ENCODE measurements at regions not wholly inside any gene's neighbourhood (a gene's known extent, or its start where the extent isn't known, plus 50 kb on each side); places are given as distances from the start of the nearest gene placed in this dataset.
A peak's percentile ranks its signal among the peaks of the same experiment; 100 is the strongest.

DNA sequence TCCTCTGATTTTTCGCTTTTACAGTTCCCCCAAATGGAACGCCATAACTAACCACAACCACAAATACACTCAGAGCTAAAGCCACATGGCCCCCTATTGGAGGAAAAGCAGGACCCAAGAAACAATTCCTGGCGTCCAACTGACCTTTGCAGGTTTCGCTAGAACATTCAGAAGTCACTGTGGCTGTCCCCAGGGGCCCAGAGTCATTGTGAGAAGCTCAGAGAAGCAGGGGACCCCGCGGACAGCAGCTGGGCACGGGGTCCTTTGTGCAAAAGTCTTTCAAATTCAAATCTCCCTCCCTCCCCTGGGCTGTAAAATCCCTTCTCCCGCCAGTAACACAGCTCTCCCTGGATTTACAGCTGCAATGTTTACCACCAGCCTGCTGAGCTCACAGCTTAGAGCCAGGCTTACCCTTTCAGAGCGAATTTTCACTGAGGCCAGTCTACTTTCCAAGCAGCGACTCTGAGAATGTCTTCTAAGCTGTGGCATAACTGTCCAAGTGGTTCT is 214.8 kb downstream of the CRLF2 start (continued):
- TF ChIP-seq NFYA (IDR thresholded peaks at IDR 0.05; ENCODE audit: borderline replicate concordance, low read depth, low read length): no peak
- TF ChIP-seq FOXM1 (IDR thresholded peaks at IDR 0.05; ENCODE audit: low read depth, low read length): no peak; the same call in 1 of the 2 replicates
- TF ChIP-seq CHD1 (IDR thresholded peaks at IDR 0.05; ENCODE audit: low read depth, low read length): no peak
- no peak for TF ChIP-seq SRF (IDR thresholded peaks at IDR 0.05; ENCODE audit: low read depth in 2 of 2, low read length in 2 of 2)
- no peak for TF ChIP-seq NR2C2 (IDR thresholded peaks at IDR 0.05; ENCODE audit: borderline replicate concordance, control insufficient read depth, insufficient read length, low read depth)
- TF ChIP-seq, protein P1, sequence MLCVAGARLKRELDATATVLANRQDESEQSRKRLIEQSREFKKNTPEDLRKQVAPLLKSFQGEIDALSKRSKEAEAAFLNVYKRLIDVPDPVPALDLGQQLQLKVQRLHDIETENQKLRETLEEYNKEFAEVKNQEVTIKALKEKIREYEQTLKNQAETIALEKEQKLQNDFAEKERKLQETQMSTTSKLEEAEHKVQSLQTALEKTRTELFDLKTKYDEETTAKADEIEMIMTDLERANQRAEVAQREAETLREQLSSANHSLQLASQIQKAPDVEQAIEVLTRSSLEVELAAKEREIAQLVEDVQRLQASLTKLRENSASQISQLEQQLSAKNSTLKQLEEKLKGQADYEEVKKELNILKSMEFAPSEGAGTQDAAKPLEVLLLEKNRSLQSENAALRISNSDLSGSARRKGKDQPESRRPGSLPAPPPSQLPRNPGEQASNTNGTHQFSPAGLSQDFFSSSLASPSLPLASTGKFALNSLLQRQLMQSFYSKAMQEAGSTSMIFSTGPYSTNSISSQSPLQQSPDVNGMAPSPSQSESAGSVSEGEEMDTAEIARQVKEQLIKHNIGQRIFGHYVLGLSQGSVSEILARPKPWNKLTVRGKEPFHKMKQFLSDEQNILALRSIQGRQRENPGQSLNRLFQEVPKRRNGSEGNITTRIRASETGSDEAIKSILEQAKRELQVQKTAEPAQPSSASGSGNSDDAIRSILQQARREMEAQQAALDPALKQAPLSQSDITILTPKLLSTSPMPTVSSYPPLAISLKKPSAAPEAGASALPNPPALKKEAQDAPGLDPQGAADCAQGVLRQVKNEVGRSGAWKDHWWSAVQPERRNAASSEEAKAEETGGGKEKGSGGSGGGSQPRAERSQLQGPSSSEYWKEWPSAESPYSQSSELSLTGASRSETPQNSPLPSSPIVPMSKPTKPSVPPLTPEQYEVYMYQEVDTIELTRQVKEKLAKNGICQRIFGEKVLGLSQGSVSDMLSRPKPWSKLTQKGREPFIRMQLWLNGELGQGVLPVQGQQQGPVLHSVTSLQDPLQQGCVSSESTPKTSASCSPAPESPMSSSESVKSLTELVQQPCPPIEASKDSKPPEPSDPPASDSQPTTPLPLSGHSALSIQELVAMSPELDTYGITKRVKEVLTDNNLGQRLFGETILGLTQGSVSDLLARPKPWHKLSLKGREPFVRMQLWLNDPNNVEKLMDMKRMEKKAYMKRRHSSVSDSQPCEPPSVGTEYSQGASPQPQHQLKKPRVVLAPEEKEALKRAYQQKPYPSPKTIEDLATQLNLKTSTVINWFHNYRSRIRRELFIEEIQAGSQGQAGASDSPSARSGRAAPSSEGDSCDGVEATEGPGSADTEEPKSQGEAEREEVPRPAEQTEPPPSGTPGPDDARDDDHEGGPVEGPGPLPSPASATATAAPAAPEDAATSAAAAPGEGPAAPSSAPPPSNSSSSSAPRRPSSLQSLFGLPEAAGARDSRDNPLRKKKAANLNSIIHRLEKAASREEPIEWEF (IDR thresholded peaks at IDR 0.05; ENCODE audit: insufficient replicate concordance, low read depth, low read length): no peak
- TF ChIP-seq, protein P2, sequence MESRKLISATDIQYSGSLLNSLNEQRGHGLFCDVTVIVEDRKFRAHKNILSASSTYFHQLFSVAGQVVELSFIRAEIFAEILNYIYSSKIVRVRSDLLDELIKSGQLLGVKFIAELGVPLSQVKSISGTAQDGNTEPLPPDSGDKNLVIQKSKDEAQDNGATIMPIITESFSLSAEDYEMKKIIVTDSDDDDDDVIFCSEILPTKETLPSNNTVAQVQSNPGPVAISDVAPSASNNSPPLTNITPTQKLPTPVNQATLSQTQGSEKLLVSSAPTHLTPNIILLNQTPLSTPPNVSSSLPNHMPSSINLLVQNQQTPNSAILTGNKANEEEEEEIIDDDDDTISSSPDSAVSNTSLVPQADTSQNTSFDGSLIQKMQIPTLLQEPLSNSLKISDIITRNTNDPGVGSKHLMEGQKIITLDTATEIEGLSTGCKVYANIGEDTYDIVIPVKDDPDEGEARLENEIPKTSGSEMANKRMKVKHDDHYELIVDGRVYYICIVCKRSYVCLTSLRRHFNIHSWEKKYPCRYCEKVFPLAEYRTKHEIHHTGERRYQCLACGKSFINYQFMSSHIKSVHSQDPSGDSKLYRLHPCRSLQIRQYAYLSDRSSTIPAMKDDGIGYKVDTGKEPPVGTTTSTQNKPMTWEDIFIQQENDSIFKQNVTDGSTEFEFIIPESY (IDR thresholded peaks at IDR 0.05): no peak
- TF ChIP-seq YY1 (IDR thresholded peaks at IDR 0.05; ENCODE audit: low read depth, low read length): no peak
- no peak for TF ChIP-seq MYB (IDR thresholded peaks at IDR 0.05; ENCODE audit: borderline replicate concordance, low read depth, low read length)
- TF ChIP-seq SPI1 (IDR thresholded peaks at IDR 0.05; ENCODE audit: borderline replicate concordance, insufficient read depth, low read depth, low read length): no peak
- no peak for TF ChIP-seq CBX3 (IDR thresholded peaks at IDR 0.05; ENCODE audit: borderline replicate concordance, low read depth)
- TF ChIP-seq POU2F2 (IDR thresholded peaks at IDR 0.05; ENCODE audit: borderline replicate concordance, low read depth, low read length): no peak
- no peak for TF ChIP-seq HDGF (IDR thresholded peaks at IDR 0.05)
- no peak for TF ChIP-seq PBX3 (IDR thresholded peaks at IDR 0.05; ENCODE audit: insufficient replicate concordance, low read depth, low read length)
- peak; percentile 69 for TF ChIP-seq EED (IDR thresholded peaks at IDR 0.05; ENCODE audit: low read depth)
- no peak for TF ChIP-seq ATF7 (IDR thresholded peaks at IDR 0.05; ENCODE audit: low read depth)
- TF ChIP-seq MTA3 (IDR thresholded peaks at IDR 0.05; ENCODE audit: borderline replicate concordance, low read length): no peak
- TF ChIP-seq, protein P3, sequence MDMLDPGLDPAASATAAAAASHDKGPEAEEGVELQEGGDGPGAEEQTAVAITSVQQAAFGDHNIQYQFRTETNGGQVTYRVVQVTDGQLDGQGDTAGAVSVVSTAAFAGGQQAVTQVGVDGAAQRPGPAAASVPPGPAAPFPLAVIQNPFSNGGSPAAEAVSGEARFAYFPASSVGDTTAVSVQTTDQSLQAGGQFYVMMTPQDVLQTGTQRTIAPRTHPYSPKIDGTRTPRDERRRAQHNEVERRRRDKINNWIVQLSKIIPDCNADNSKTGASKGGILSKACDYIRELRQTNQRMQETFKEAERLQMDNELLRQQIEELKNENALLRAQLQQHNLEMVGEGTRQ (IDR thresholded peaks at IDR 0.05; ENCODE audit: borderline replicate concordance, low read depth, low read length): no peak
- no peak for TF ChIP-seq NBN (IDR thresholded peaks at IDR 0.05)
- TF ChIP-seq BCL3 (IDR thresholded peaks at IDR 0.05; ENCODE audit: borderline replicate concordance, insufficient read depth, low read depth, low read length, poor library complexity, severe bottlenecking): peak; percentile 20
- no peak for TF ChIP-seq CREB1 (IDR thresholded peaks at IDR 0.05; ENCODE audit: low read depth)
